HG02623 (cell line): ENCODE measurements at regions not wholly inside any gene's neighbourhood (a gene's known extent, or its start where the extent isn't known, plus 50 kb on each side); places are given as distances from the start of the nearest gene placed in this dataset.
"Not testable (repeated sequence)": the region's sequence is repeated elsewhere in the genome, so short reads cannot be mapped to it uniquely, and the experiment has no call there.

Source experiments
- ATAC-seq: cut with Tn5 transposase; IDR thresholded peaks from one replicate; pipeline ENCODE4 v1.9.1; 2021; ENCODE audit warnings: moderate library complexity; ENCODE audit not compliant: unreplicated experiment

DNA sequence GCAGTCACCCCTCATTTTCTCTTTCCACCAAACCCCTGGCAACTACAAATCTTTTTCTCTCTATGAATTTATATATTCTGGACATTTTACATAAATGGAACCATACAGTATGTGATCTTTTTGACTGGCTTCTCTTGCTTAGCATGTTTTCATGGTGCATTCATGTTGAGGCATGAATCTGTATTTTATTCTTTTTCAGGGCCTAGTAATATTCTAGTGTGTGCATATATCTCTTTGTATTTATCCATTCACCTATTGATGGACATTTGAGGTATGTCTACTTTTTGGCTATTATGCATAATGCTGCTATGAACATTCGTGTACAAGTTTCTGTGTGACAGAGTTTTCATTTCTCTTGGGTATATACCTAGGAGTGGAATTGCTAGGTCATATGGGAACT lies 78.2 kb downstream of the HACD1 start:
- no peak for ATAC-seq

GRCh38 chr10:17537281-17537680 lies 79.9 kb downstream of the HACD1 start:
- no peak for ATAC-seq

DNA sequence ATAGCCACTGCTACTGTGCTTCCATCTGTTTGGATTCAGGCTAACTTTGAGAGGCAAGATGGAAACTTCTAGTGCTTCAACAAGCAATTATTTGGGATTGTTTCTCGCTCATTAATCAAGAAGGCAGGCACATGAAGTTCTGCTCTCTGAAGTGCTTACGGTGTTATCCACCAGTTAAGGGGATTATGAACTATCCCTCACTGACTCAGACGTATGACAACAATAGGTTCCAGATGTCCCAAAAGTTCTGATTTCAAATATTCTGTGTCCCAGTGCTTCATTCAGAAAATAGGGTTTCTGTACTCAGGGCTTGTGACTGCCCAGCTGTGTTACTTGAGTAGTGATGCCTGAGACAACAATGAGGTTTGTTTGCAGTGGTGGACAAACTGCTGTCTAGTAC lies 81.0 kb downstream of the HACD1 start:
- ATAC-seq, result no peak

- no peak for ATAC-seq
Observed at GRCh38 chr10:17533731-17534130, 79.3 kb upstream of the ST8SIA6 start.

- no peak for ATAC-seq
Observed at GRCh38 chr10:17528306-17528862, 74.0 kb upstream of the ST8SIA6 start.

DNA sequence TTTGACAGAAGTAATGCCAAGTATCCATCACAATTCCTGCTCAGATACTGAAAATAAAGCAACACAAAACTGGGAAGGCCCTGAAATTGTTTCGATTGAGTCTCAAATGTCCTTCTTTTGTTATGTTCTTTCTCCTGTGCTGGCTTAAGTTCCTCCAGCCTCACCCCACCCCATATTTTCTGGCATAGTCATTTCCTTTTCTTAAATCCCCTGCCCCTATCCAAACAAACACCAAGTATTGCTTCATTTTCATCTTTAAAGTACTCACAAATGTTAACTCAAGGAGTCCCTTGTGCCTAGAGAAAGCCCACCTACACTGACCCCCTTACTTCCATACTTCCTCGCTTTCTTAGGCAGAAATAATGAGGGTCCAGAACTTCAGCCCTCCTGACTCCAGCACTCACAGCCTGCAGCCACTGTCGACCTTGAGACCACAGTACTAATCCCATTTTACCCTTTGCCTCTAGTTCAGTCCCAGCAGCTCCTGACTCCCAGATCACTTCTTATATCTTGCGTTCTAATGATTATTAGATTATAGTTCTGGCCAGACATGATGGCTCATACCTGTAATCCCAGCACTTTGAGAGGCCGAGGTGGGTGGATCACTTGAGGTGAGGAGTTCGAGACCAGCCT lies 73.2 kb upstream of the ST8SIA6 start:
- ATAC-seq, result no peak

GRCh38 chr10:17526571-17526970 lies 72.2 kb upstream of the ST8SIA6 start:
- ATAC-seq, result not testable (repeated sequence)

DNA sequence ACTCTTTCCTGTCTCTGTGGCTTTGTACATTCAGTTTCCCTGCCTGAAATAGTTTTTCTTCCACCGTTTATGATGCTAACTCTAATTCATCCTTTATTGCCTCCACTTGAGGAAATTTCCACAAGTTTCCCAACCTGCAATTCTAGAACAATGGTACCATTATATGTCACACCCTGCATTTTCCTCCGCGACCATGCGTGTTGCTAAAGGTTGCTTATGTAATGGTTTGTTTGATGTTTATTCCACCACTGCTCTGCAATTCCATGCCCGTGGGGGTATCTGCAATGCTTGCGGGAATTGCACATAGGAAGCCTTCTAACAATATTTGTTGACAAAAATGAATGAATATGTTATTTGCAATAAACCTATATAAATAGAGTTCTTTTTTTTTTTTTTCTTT lies 69.5 kb upstream of the ST8SIA6 start:
- no peak for ATAC-seq

GRCh38 chr10:17523246-17523753 lies 68.9 kb upstream of the ST8SIA6 start:
- no peak for ATAC-seq

- not testable (repeated sequence) for ATAC-seq
Observed at GRCh38 chr10:17522269-17522668, 67.9 kb upstream of the ST8SIA6 start.

DNA sequence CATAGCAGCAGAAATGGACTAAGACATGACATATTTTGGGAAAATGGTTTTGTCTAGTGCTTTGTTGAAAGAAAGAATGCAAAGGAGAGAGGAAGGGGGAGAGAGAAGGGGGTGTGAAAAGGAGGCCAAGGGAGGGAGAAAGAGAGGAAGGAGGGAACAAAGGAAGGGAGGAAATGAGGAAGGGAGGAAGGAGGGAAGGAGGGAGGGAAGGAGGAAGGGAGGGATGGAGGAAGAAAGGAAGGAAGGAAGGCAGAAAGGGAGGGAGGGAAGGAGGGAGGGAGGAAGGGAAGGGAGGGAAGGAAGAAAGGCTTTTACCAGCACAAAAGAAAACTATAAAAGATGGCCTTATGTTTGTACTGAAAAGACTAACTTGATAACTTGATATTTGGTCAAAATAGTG lies 65.1 kb upstream of the ST8SIA6 start:
- no peak for ATAC-seq

GRCh38 chr10:17518338-17518737 lies 63.9 kb upstream of the ST8SIA6 start:
- no peak for ATAC-seq

- ATAC-seq, result no peak
Observed at GRCh38 chr10:17516376-17516775, 62.0 kb upstream of the ST8SIA6 start.

GRCh38 chr10:17512341-17513001 lies 58.1 kb upstream of the ST8SIA6 start:
- ATAC-seq, result no peak

DNA sequence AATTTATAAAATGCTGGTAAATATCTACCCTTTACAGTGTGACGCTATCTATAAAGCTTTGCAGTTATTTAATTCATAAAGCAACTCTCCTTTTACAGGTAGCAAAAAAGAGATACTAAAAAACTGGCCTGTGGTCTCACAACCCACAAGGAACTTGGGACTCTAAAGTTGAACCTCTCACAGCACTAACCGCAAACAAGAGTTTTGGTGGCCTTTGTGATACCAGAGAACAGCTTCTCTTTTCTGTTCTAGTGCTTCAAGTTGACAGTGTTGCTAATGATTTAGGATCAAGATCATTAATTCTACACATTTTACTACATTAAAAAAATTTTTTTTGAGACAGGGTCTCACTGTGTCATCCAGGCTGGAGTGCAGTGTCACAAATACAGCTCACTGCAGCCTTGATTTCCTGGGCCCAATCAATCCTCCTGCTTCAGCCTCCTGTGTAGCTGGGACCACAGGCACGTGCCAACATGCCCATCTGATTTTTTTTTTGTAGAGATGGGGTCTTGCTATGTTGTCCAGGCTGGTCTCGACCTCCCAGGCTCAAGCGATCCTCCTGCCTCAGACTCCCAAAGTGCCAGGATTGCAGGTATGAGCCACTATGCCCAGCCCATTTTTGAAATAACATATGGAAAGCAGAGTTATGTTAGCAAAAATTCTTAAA lies 56.0 kb upstream of the ST8SIA6 start:
- ATAC-seq, result peak; percentile 66

DNA sequence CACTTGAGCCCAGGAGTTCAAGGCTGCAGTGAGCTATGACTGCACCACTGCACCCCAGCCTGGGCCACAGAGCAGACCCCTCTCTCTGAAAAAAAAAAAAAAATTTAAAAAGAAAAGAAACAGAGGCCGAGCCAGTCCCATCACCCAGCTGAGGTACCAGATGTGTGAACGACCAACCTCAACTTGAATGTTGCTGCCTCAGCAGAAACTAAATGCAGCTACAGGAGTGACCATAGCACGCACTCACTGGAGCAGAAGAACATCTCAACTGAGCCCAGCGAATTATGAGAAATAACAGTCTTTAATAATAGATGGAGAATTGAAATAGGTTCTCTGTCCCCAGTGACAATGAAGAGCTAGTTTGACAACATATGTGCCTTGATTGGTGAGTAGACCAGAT lies 53.1 kb upstream of the ST8SIA6 start:
- no peak for ATAC-seq

- no peak for ATAC-seq
Observed at GRCh38 chr10:17506856-17507471, 52.6 kb upstream of the ST8SIA6 start.

- no peak for ATAC-seq
Observed at GRCh38 chr10:17506390-17506789, 52.0 kb upstream of the ST8SIA6 start.

GRCh38 chr10:17504547-17505245 lies 50.3 kb upstream of the ST8SIA6 start:
- no peak for ATAC-seq
